H9 (cell line): ENCODE measurements at regions not wholly inside any gene's neighbourhood (a gene's known extent, or its start where the extent isn't known, plus 50 kb on each side); places are given as distances from the start of the nearest gene placed in this dataset.

Source experiments
- DNase-seq: peaks from one replicate; pipeline ENCODE4 v3.0.0-alpha.2; 2017
- H2AFZ ChIP-seq: one replicate; pipeline ENCODE4 v1.6.1; 2013; ENCODE audit warnings: mild to moderate bottlenecking, low read length, control low read depth, moderate library complexity
- H2AK5ac ChIP-seq: 2 replicates; pipeline ENCODE4 v1.6.1; 2013; ENCODE audit warnings: low read length, control low read depth, mixed read lengths; ENCODE audit not compliant: insufficient read length
- H2BK120ac ChIP-seq: one replicate; pipeline ENCODE4 v1.6.1; 2013; ENCODE audit warnings: low read depth, mild to moderate bottlenecking, low read length, control low read depth, inconsistent platforms; ENCODE audit not compliant: poor library complexity, severe bottlenecking
- H2BK12ac ChIP-seq: 2 replicates; pipeline ENCODE4 v1.6.1; 2013; ENCODE audit warnings: low read length, control low read depth, mixed read lengths, low read depth; ENCODE audit not compliant: insufficient read length
- H2BK15ac ChIP-seq: 2 replicates; pipeline ENCODE4 v1.6.1; 2013; ENCODE audit warnings: low read depth, low read length, control low read depth
- H2BK20ac ChIP-seq: one replicate; pipeline ENCODE4 v1.6.1; 2013; ENCODE audit warnings: low read depth, mild to moderate bottlenecking, low read length, control low read depth, inconsistent platforms; ENCODE audit not compliant: poor library complexity, severe bottlenecking
- H2BK5ac ChIP-seq: 2 replicates; pipeline ENCODE4 v1.6.1; 2013; ENCODE audit warnings: low read length, control low read depth, mixed read lengths; ENCODE audit not compliant: insufficient read length
- H3K14ac ChIP-seq: 2 replicates; pipeline ENCODE4 v1.6.1; 2013; ENCODE audit warnings: low read length, control low read depth; ENCODE audit not compliant: insufficient read depth
- H3K18ac ChIP-seq: 2 replicates; pipeline ENCODE4 v1.6.1; 2013; ENCODE audit warnings: low read depth, mild to moderate bottlenecking, mixed read lengths, low read length, control low read depth; ENCODE audit not compliant: insufficient read length
- H3K23ac ChIP-seq: 2 replicates; pipeline ENCODE4 v1.6.1; 2013; ENCODE audit warnings: low read length, control low read depth, mixed read lengths, low read depth; ENCODE audit not compliant: insufficient read length
- H3K23me2 ChIP-seq: 2 replicates; pipeline ENCODE4 v1.6.1; 2013; ENCODE audit warnings: low read depth, mild to moderate bottlenecking, mixed read lengths, low read length, control low read depth; ENCODE audit not compliant: insufficient read length, poor library complexity, severe bottlenecking
- H3K27ac ChIP-seq: 2 replicates; pipeline ENCODE4 v1.5.1; 2013; ENCODE audit warnings: low read length, control low read depth, mixed read lengths, low read depth; ENCODE audit not compliant: insufficient read length
- H3K27me3 ChIP-seq: 2 replicates; pipeline ENCODE4 v1.6.1; 2013; ENCODE audit warnings: low read length, control low read depth, inconsistent platforms; ENCODE audit not compliant: insufficient read depth
- H3K4ac ChIP-seq: 2 replicates; pipeline ENCODE4 v1.6.1; 2013; ENCODE audit warnings: low read depth, mild to moderate bottlenecking, control low read depth, inconsistent platforms, low read length, moderate library complexity
- H3K4me1 ChIP-seq: 2 replicates; pipeline ENCODE4 v1.6.1; 2013; ENCODE audit warnings: low read length, control low read depth, inconsistent platforms; ENCODE audit not compliant: insufficient read depth
- H3K4me2 ChIP-seq: 2 replicates; pipeline ENCODE4 v1.6.1; 2013; ENCODE audit warnings: low read length, control low read depth, mixed read lengths; ENCODE audit not compliant: insufficient read length, insufficient read depth
- H3K56ac ChIP-seq: 2 replicates; pipeline ENCODE4 v1.6.1; 2013; ENCODE audit warnings: low read depth, mild to moderate bottlenecking, mixed read lengths, low read length, control low read depth; ENCODE audit not compliant: insufficient read length
- H3K79me1 ChIP-seq: 2 replicates; pipeline ENCODE4 v1.6.1; 2013; ENCODE audit warnings: low read depth, mild to moderate bottlenecking, moderate library complexity, low read length, control low read depth, inconsistent platforms; ENCODE audit not compliant: insufficient read depth, poor library complexity, severe bottlenecking
- H3K79me2 ChIP-seq: 2 replicates; pipeline ENCODE4 v1.6.1; 2013; ENCODE audit warnings: low read length, control low read depth, inconsistent platforms; ENCODE audit not compliant: insufficient read depth
- H3K9ac ChIP-seq: 2 replicates; pipeline ENCODE4 v1.6.1; 2013; ENCODE audit warnings: low read length, control low read depth, mixed read lengths; ENCODE audit not compliant: insufficient read length; ENCODE audit errors: extremely low read depth
- H3K9me3 ChIP-seq: one replicate; pipeline ENCODE4 v1.6.1; 2013; ENCODE audit warnings: low read depth, low read length, inconsistent platforms; ENCODE audit not compliant: control insufficient read depth
- H3T11ph ChIP-seq: one replicate; pipeline ENCODE4 v1.6.1; 2013; ENCODE audit warnings: mild to moderate bottlenecking, low read length, control low read depth, inconsistent platforms
- H4K20me1 ChIP-seq: one replicate; pipeline ENCODE4 v1.6.1; 2013; ENCODE audit not compliant: control insufficient read depth, insufficient read length, insufficient read depth
- H4K5ac ChIP-seq: 2 replicates; pipeline ENCODE4 v1.6.1; 2013; ENCODE audit warnings: low read depth, mild to moderate bottlenecking, mixed read lengths, low read length, control low read depth; ENCODE audit not compliant: insufficient read length
- H4K8ac ChIP-seq: replicated peaks from 2 replicates; pipeline ENCODE4 v1.6.1; 2013; ENCODE audit warnings: low read length, control low read depth, mixed read lengths, low read depth; ENCODE audit not compliant: insufficient read length
- H4K91ac ChIP-seq: 2 replicates; pipeline ENCODE4 v1.6.1; 2013; ENCODE audit warnings: low read depth, mild to moderate bottlenecking, moderate library complexity, mixed read lengths, low read length, control low read depth; ENCODE audit not compliant: insufficient read length
- H3K27ac Mint-ChIP-seq, 3 experiments: 2 replicates in 2 of 3; 3 replicates in 1 of 3; pipeline ENCODE4 v1.8.0; 2020 to 2021; ENCODE audit warnings: mixed read lengths in 3 of 3, mild to moderate bottlenecking in 1 of 3, moderate library complexity in 1 of 3
- H3K27me3 Mint-ChIP-seq: 2 replicates; pipeline ENCODE4 v1.8.0; 2021; ENCODE audit warnings: low read depth, mild to moderate bottlenecking, moderate library complexity, mixed read lengths
- H3K36me3 Mint-ChIP-seq, 3 experiments: 2 replicates in 2 of 3; 3 replicates in 1 of 3; pipeline ENCODE4 v1.8.0; 2020 to 2021; ENCODE audit warnings: low read depth in 3 of 3, mixed read lengths in 3 of 3; ENCODE audit not compliant: insufficient read depth in 1 of 3
- H3K4me1 Mint-ChIP-seq, 2 experiments: 2 replicates each; pipeline ENCODE4 v1.8.0; 2020; ENCODE audit warnings: mixed read lengths in 2 of 2
- H3K4me3 Mint-ChIP-seq, 2 experiments: 2 replicates in 1 of 2; 3 replicates in 1 of 2; pipeline ENCODE4 v1.8.0; 2020 to 2021; ENCODE audit warnings: mild to moderate bottlenecking in 2 of 2, mixed read lengths in 2 of 2, moderate library complexity in 1 of 2
- H3K9me3 Mint-ChIP-seq, 2 experiments: 2 replicates in 1 of 2; 3 replicates in 1 of 2; pipeline ENCODE4 v1.8.0; 2020; ENCODE audit warnings: mild to moderate bottlenecking in 2 of 2, mixed read lengths in 2 of 2, moderate library complexity in 1 of 2
- WGBS: extraction: QIAGEN DNeasy Blood & Tissue Kit; methylation state at CpG from one replicate; pipeline ENCODE4 v1.1.7; 2013; ENCODE audit warnings: missing lambda C conversion rate, low lambda C conversion rate, mixed read lengths; ENCODE audit not compliant: insufficient read length; ENCODE audit errors: extremely low coverage; 5-methylcytosine and 5-hydroxymethylcytosine counted together
- TF ChIP-seq, protein P1 (sequence below): fragments of 200-600 bp; sonication (generic); conservative IDR thresholded peaks from 3 replicates; pipeline ENCODE4 v1.8.0; 2021; ENCODE audit warnings: antibody characterized with exemption, mild to moderate bottlenecking

GRCh38 chr3:105988540-105989212, 119.9 kb upstream of the CBLB start:
- Histone ChIP-seq H2AK5ac (no peak overlapping the region), H2BK20ac (no peak overlapping the region), H3K79me1 (no peaks in the 10 kb centered on the region), H3K23me2 (no peaks in the 10 kb centered on the region), H3K23ac (no peak overlapping the region), H3K9me3 (no peaks in the 10 kb centered on the region), H3K4me2 (no peak overlapping the region), H3K14ac (no peak overlapping the region), H3K56ac (no peak overlapping the region), H4K5ac (no peak overlapping the region), H2BK15ac (no peak overlapping the region), H3K18ac (no peak overlapping the region), H3K27me3 (no peaks in the 10 kb centered on the region), H4K91ac (no peak overlapping the region), H4K8ac (no peak overlapping the region), H2BK120ac (no peak overlapping the region), H3K79me2 (no peaks in the 10 kb centered on the region), H3K4ac (no peak overlapping the region), H3K9ac (no peak overlapping the region), H3T11ph (no peak overlapping the region), H3K4me1 (no peaks in the 10 kb centered on the region), H2AFZ (no peak overlapping the region), H2BK12ac (no peak overlapping the region), H4K20me1 (no peaks in the 10 kb centered on the region), H2BK5ac (no peak overlapping the region), H3K27ac (no peak overlapping the region)
- Mint-ChIP-seq H3K27ac (no peak overlapping the region), H3K27me3 (no peaks in the 10 kb centered on the region; the same call in 1 of the 2 replicates), H3K4me3 (no peak overlapping the region), H3K36me3 (peaks cover 0 to 9% (median 0%) of the 10 kb centered on the region in 3 experiments; a peak in 3 of 7 replicates), H3K9me3 (peaks cover 9 to 10% of the 10 kb centered on the region in 2 experiments; a peak in 4 of 5 replicates), H3K4me1 (no peaks in the 10 kb centered on the region)
- WGBS = no CpG with 5 or more reads among the region's 3 CpGs
- TF ChIP-seq, protein P1, sequence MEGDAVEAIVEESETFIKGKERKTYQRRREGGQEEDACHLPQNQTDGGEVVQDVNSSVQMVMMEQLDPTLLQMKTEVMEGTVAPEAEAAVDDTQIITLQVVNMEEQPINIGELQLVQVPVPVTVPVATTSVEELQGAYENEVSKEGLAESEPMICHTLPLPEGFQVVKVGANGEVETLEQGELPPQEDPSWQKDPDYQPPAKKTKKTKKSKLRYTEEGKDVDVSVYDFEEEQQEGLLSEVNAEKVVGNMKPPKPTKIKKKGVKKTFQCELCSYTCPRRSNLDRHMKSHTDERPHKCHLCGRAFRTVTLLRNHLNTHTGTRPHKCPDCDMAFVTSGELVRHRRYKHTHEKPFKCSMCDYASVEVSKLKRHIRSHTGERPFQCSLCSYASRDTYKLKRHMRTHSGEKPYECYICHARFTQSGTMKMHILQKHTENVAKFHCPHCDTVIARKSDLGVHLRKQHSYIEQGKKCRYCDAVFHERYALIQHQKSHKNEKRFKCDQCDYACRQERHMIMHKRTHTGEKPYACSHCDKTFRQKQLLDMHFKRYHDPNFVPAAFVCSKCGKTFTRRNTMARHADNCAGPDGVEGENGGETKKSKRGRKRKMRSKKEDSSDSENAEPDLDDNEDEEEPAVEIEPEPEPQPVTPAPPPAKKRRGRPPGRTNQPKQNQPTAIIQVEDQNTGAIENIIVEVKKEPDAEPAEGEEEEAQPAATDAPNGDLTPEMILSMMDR = no peak
- DNase-seq = no peak
